Breast epithelium (tissue), 3 donors: ENCODE measurements at regions not wholly inside any gene's neighbourhood (a gene's known extent, or its start where the extent isn't known, plus 50 kb on each side); places are given as distances from the start of the nearest gene placed in this dataset.

Experiments
- POLR2AphosphoS5 ChIP-seq, 3 donors: sonication (generic); formaldehyde crosslinking; IDR thresholded peaks; one replicate each; pipeline ENCODE4 v1.6.1; 2017; ENCODE audit warnings: antibody characterized with exemption in 3 of 3
- TF ChIP-seq, protein P1 (sequence below), 3 donors: fragments of 450-650 bp; IDR thresholded peaks; one replicate each; pipeline ENCODE4 v1.5.1; 2016 to 2017; ENCODE audit warnings: antibody characterized with exemption in 3 of 3, mild to moderate bottlenecking in 3 of 3, moderate library complexity in 3 of 3

GRCh38 chr2:22497789-22498188 is 887.2 kb upstream of the KLHL29 start:
- TF ChIP-seq, protein P1, sequence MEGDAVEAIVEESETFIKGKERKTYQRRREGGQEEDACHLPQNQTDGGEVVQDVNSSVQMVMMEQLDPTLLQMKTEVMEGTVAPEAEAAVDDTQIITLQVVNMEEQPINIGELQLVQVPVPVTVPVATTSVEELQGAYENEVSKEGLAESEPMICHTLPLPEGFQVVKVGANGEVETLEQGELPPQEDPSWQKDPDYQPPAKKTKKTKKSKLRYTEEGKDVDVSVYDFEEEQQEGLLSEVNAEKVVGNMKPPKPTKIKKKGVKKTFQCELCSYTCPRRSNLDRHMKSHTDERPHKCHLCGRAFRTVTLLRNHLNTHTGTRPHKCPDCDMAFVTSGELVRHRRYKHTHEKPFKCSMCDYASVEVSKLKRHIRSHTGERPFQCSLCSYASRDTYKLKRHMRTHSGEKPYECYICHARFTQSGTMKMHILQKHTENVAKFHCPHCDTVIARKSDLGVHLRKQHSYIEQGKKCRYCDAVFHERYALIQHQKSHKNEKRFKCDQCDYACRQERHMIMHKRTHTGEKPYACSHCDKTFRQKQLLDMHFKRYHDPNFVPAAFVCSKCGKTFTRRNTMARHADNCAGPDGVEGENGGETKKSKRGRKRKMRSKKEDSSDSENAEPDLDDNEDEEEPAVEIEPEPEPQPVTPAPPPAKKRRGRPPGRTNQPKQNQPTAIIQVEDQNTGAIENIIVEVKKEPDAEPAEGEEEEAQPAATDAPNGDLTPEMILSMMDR (IDR thresholded peaks at IDR 0.05), result no peak
- no peak for TF ChIP-seq POLR2AphosphoS5 (IDR thresholded peaks at IDR 0.05)
